B cell (primary cell): ENCODE measurements at regions not wholly inside any gene's neighbourhood (a gene's known extent, or its start where the extent isn't known, plus 50 kb on each side); places are given as distances from the start of the nearest gene placed in this dataset.

Experiments
- ATAC-seq: fragments of 200-7000 bp; cut with Tn5 transposase; one replicate; pipeline ENCODE4 v1.10.0; 2021; ENCODE audit warnings: low read depth, mild to moderate bottlenecking, moderate number of reproducible peaks, moderate library complexity
- CTCF ChIA-PET: fragments of 350-600 bp; sonication (Branson Sonifier 250); formaldehyde crosslinking; loops from one replicate; lab custom pipeline; 2021; ENCODE audit warnings: antibody characterized with exemption, inconsistent platforms; lab: Charles Lee
- POLR2A ChIA-PET: fragments of 350-600 bp; sonication (Branson Sonifier 250); formaldehyde crosslinking; loops from one replicate; lab custom pipeline; 2021; ENCODE audit warnings: antibody characterized with exemption; lab: Charles Lee
- DNase-seq: peaks from one replicate; pipeline ENCODE4 v3.0.0; 2013
- H2AFZ ChIP-seq: 2 replicates; pipeline ENCODE4 v1.6.1; 2012; ENCODE audit warnings: mild to moderate bottlenecking, low read depth, low read length; ENCODE audit not compliant: insufficient read depth, poor library complexity, severe bottlenecking
- H3K27ac ChIP-seq, 2 donors: 1 replicate in 1 of 2; 2 replicates in 1 of 2; pipeline ENCODE4 v1.5.1; 2012 to 2013; ENCODE audit warnings: low read length in 2 of 2, mild to moderate bottlenecking in 2 of 2, moderate library complexity in 1 of 2
- H3K27me3 ChIP-seq, 4 experiments: fragments of 200-600 bp in 1 of 4; sonication (generic) in 1 of 4; replicated peaks in 1 of 4; 1 replicate in 2 of 4; 2 replicates in 2 of 4; pipeline versions ENCODE4 v1.6.1 to v1.7.0; 2013 to 2016; ENCODE audit warnings: low read length in 3 of 4, mild to moderate bottlenecking in 2 of 4, mixed read lengths in 1 of 4, moderate library complexity in 1 of 4; ENCODE audit not compliant: insufficient read depth in 4 of 4, control insufficient read depth in 3 of 4; ENCODE audit errors: control extremely low read depth in 1 of 4
- H3K36me3 ChIP-seq, 2 experiments: replicated peaks in 1 of 2; 1 replicate in 1 of 2; 2 replicates in 1 of 2; pipeline versions ENCODE4 v1.6.1 to v1.7.1; 2013; ENCODE audit warnings: low read length in 1 of 2; ENCODE audit not compliant: insufficient read depth in 2 of 2, control insufficient read depth in 1 of 2; ENCODE audit errors: control extremely low read depth in 1 of 2, extremely low read depth in 1 of 2
- H3K4me1 ChIP-seq, 2 donors: fragments of 200-600 bp in 1 of 2; sonication (generic) in 1 of 2; 1 replicate in 1 of 2; 2 replicates in 1 of 2; pipeline versions ENCODE4 v1.5.1 to v1.6.1; 2013 to 2017; ENCODE audit warnings: low read length in 2 of 2; ENCODE audit not compliant: control insufficient read depth in 2 of 2, insufficient read depth in 2 of 2
- H3K4me2 ChIP-seq: replicated peaks from 2 replicates; pipeline ENCODE3; 2012; ENCODE audit warnings: mild to moderate bottlenecking, low read depth, low read length; ENCODE audit not compliant: poor library complexity, severe bottlenecking
- H3K4me3 ChIP-seq, 5 experiments: fragments of 200-600 bp in 1 of 5; sonication (generic) in 1 of 5; 1 replicate in 3 of 5; 2 replicates in 2 of 5; pipeline versions ENCODE4 v1.5.1 to v1.7.0; 2011 to 2016; ENCODE audit warnings: low read length in 4 of 5, mild to moderate bottlenecking in 4 of 5, low read depth in 2 of 5, control low read depth in 1 of 5, moderate library complexity in 1 of 5; ENCODE audit not compliant: insufficient read depth in 1 of 5; ENCODE audit errors: control extremely low read depth in 1 of 5, extremely low read depth in 1 of 5
- H3K79me2 ChIP-seq: fragments of 200-600 bp; sonication (generic); one replicate; pipeline ENCODE4 v1.6.0; 2016; ENCODE audit warnings: low read length; ENCODE audit not compliant: control insufficient read depth, insufficient read depth
- H3K9ac ChIP-seq: fragments of 200-600 bp; sonication (generic); 2 replicates; pipeline ENCODE4 v1.6.1; 2017; ENCODE audit warnings: mild to moderate bottlenecking, low read length, moderate library complexity
- H3K9me3 ChIP-seq, 3 donors: one replicate each; pipeline versions ENCODE4 v1.6.1 to v1.7.1; 2013; ENCODE audit warnings: low read length in 2 of 3; ENCODE audit not compliant: control insufficient read depth in 2 of 3, insufficient read depth in 1 of 3; ENCODE audit errors: control extremely low read depth in 1 of 3
- H4K20me1 ChIP-seq: 2 replicates; pipeline ENCODE4 v1.6.0; 2012; ENCODE audit warnings: mild to moderate bottlenecking, low read length; ENCODE audit not compliant: insufficient read depth, control insufficient read depth, poor library complexity, severe bottlenecking
- H3K27ac Mint-ChIP-seq: one replicate; pipeline ENCODE4 v1.8.0; 2021; ENCODE audit warnings: mixed read lengths
- H3K27me3 Mint-ChIP-seq: one replicate; pipeline ENCODE4 v1.8.0; 2021; ENCODE audit warnings: mixed read lengths
- H3K4me1 Mint-ChIP-seq: one replicate; pipeline ENCODE4 v1.8.0; 2021; ENCODE audit warnings: mixed read lengths
- H3K4me3 Mint-ChIP-seq: one replicate; pipeline ENCODE4 v1.8.0; 2021; ENCODE audit warnings: mixed read lengths
- H3K9me3 Mint-ChIP-seq: one replicate; pipeline ENCODE4 v1.8.0; 2022; ENCODE audit warnings: mixed read lengths; ENCODE audit not compliant: insufficient read depth
- CTCF ChIP-seq: fragments of 200-600 bp; IDR thresholded peaks from one replicate; pipeline ENCODE4 v1.8.0; 2022; ENCODE audit warnings: antibody characterized with exemption, mild to moderate bottlenecking
- EZH2 ChIP-seq: IDR thresholded peaks from 2 replicates; pipeline ENCODE4 v1.6.1; 2012; ENCODE audit warnings: borderline replicate concordance, low read depth, mild to moderate bottlenecking, moderate library complexity, low read length; ENCODE audit not compliant: insufficient read depth, poor library complexity, severe bottlenecking
- WGBS: methylation state at CpG from one replicate; pipeline ENCODE4 v1.1.5; 2013; ENCODE audit warnings: missing lambda C conversion rate; ENCODE audit not compliant: insufficient coverage; 5-methylcytosine and 5-hydroxymethylcytosine counted together
- intact Hi-C: fragments of 100-400 bp; cut with micrococcal nuclease; formaldehyde crosslinking; loops from one replicate; pipeline ENCODE4 v1.10.0; 2022

DNA sequence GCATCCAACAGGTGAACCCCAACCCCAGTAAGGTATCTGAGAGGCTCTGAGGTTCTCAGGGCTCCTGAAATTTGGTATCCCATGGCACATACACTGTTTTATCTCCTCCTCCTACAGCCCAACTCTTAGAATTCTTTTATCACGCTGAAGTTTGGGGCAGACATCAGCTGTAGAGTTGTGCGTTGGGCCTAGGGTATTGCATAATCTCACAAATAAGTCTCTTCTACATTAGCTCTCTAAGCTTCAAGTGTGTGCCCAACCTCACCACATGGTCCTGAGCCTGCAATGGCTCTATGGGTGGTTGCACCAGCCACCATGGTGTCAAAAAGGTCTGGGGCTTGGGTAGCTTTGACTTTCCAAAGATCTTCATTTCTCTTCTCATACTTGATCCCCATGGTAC, 603.0 kb downstream of the BUD13 start:
- no CpG with 5 or more reads among the region's 2 CpGs for WGBS
- Histone ChIP-seq H3K9ac (no peak overlapping the region), H4K20me1 (no peaks in the 10 kb centered on the region), H3K79me2 (no peaks in the 10 kb centered on the region), H3K4me2 (no peak overlapping the region), H3K27ac (no peak overlapping the region), H3K9me3 (peaks cover 0 to 1% (median 0%) of the 10 kb centered on the region in 3 donors), H3K4me3 (no peak overlapping the region), H3K27me3 (no peaks in the 10 kb centered on the region), H2AFZ (no peak overlapping the region), H3K36me3 (no peaks in the 10 kb centered on the region), H3K4me1 (no peaks in the 10 kb centered on the region)
- Mint-ChIP-seq H3K4me3 (no peak overlapping the region), H3K27ac (no peak overlapping the region), H3K9me3 (no peaks in the 10 kb centered on the region), H3K4me1 (no peaks in the 10 kb centered on the region), H3K27me3 (peaks cover 12% of the 10 kb centered on the region)
- TF ChIP-seq CTCF (no peak), EZH2 (no peak)
- DNase-seq (no peak), ATAC-seq (no peak)
- intact Hi-C loops: no loop called here
- ChIA-PET CTCF (no interaction called here), POLR2A (no interaction called here)

GRCh38 chr11:116168459-116168787, 604.4 kb downstream of the BUD13 start:
- H3K4me3 Mint-ChIP-seq: no peak overlapping the region

More at GRCh38 chr11:116168459-116168787, 604.4 kb downstream of the BUD13 start:
- no peak overlapping the region for H3K27ac Mint-ChIP-seq
- Histone ChIP-seq H4K20me1 (no peaks in the 10 kb centered on the region), H3K4me3 (no peak overlapping the region), H2AFZ (no peak overlapping the region), H3K4me2 (no peak overlapping the region), H3K9ac (no peak overlapping the region), H3K27me3 (no peaks in the 10 kb centered on the region), H3K36me3 (no peaks in the 10 kb centered on the region), H3K4me1 (no peaks in the 10 kb centered on the region), H3K27ac (no peak overlapping the region), H3K79me2 (no peaks in the 10 kb centered on the region), H3K9me3 (peaks cover 0 to 1% (median 0%) of the 10 kb centered on the region in 3 donors)
- TF ChIP-seq EZH2 (no peak), CTCF (no peak)
- DNase-seq (no peak), ATAC-seq (no peak)
- ChIA-PET CTCF (no interaction called here), POLR2A (no interaction called here)
- WGBS: 100% methylated on average over 3 of the region's 4 CpGs
- H3K9me3 Mint-ChIP-seq: no peaks in the 10 kb centered on the region
- no peaks in the 10 kb centered on the region for H3K4me1 Mint-ChIP-seq
- intact Hi-C loops: no loop called here
- peaks cover 10% of the 10 kb centered on the region for H3K27me3 Mint-ChIP-seq
